K562 (cell line): ENCODE measurements at regions not wholly inside any gene's neighbourhood (a gene's known extent, or its start where the extent isn't known, plus 50 kb on each side); places are given as distances from the start of the nearest gene placed in this dataset.

ENCODE experiments used
- ATAC-seq: fragments of 200-7000 bp; cut with Tn5 transposase; 3 replicates; pipeline ENCODE4 v1.9.1; 2020; ENCODE audit warnings: moderate library complexity
- BruUV-seq: library from RNA; stranded (reverse); fragments of 400-500 nt; replicated peaks from 2 replicates; lab custom pipeline; 2021; lab: Mats Ljungman, UMichigan
- CTCF ChIA-PET: fragments of 300-600 bp; formaldehyde crosslinking; extraction: SDS; loops from one replicate; lab custom pipeline; 2021; ENCODE audit warnings: low intra/inter-chr PET ratio; lab: Yijun Ruan, JAX
- POLR2A ChIA-PET: fragments of 300-600, 350-650 bp; sonication (Branson Sonifier 250); formaldehyde crosslinking; extraction: SDS; loops from one replicate; lab custom pipeline; 2021; ENCODE audit warnings: antibody characterized with exemption, inconsistent platforms; lab: Yijun Ruan, JAX
- DNase-seq, 4 experiments: peaks; one replicate each; pipeline versions ENCODE4 v3.0.0 to v3.0.0-alpha.2; 2011 to 2018; ENCODE audit warnings: low spot score in 3 of 4, mixed read lengths in 3 of 4; ENCODE audit errors: extremely low read depth in 1 of 4
- FAIRE-seq: peaks from 2 replicates; lab custom pipeline; 2011; peaks lifted over from hg19 to GRCh38; lab: Jason Lieb, UNC
- H2AFZ ChIP-seq: 2 replicates; pipeline ENCODE4 v1.6.0; 2011; ENCODE audit warnings: low read depth, low read length, control low read depth, inconsistent platforms
- H3K27ac ChIP-seq: fragments of 200-600 bp; 3 replicates; pipeline ENCODE4 v1.8.0; 2011; ENCODE audit warnings: low read depth, mild to moderate bottlenecking, control low read depth, inconsistent platforms, low read length, moderate library complexity, mixed read lengths; ENCODE audit errors: extremely low read depth
- H3K27me3 ChIP-seq, 2 experiments: fragments of 300-600 bp in 1 of 2; 2 replicates in 1 of 2; 3 replicates in 1 of 2; pipeline versions ENCODE4 v1.6.0 to v1.8.0; 2011; ENCODE audit warnings: inconsistent platforms in 2 of 2, low read length in 2 of 2, mild to moderate bottlenecking in 1 of 2, mixed read lengths in 1 of 2, moderate library complexity in 1 of 2; ENCODE audit not compliant: control insufficient read depth in 2 of 2, insufficient read depth in 2 of 2
- H3K36me3 ChIP-seq: fragments of 300-600 bp; 3 replicates; pipeline ENCODE4 v1.8.0; 2011; ENCODE audit warnings: mild to moderate bottlenecking, low read length, inconsistent platforms; ENCODE audit not compliant: control insufficient read depth, insufficient read depth
- H3K4me1 ChIP-seq, 2 experiments: fragments of 200-600 bp in 1 of 2; replicated peaks in 1 of 2; 2 replicates in 1 of 2; 3 replicates in 1 of 2; pipeline versions ENCODE4 v1.5.1 to v1.8.0; 2011; ENCODE audit warnings: inconsistent platforms in 2 of 2, low read length in 2 of 2, mild to moderate bottlenecking in 1 of 2, mixed read lengths in 1 of 2, moderate library complexity in 1 of 2; ENCODE audit not compliant: control insufficient read depth in 2 of 2, insufficient read depth in 2 of 2
- H3K4me2 ChIP-seq: 2 replicates; pipeline ENCODE4 v1.6.1; 2011; ENCODE audit warnings: low read length, control low read depth, inconsistent platforms, mixed read lengths; ENCODE audit not compliant: insufficient read depth
- H3K4me3 ChIP-seq: fragments of 200-600 bp; sonication (generic), shearing (Covaris generic); 2 replicates; pipeline ENCODE4 v1.5.1; 2016; ENCODE audit warnings: control low read depth, inconsistent platforms
- H3K79me2 ChIP-seq: fragments of 200-600 bp; 3 replicates; pipeline ENCODE4 v1.8.0; 2011; ENCODE audit warnings: low read length, inconsistent platforms; ENCODE audit not compliant: control insufficient read depth, insufficient read depth
- H3K9ac ChIP-seq, 2 experiments: 2 replicates each; pipeline versions ENCODE4 v1.6.0 to v1.6.1; 2011; ENCODE audit warnings: low read depth in 2 of 2, low read length in 2 of 2, control low read depth in 1 of 2, inconsistent platforms in 1 of 2, mild to moderate bottlenecking in 1 of 2, mixed read lengths in 1 of 2; ENCODE audit not compliant: insufficient read depth in 1 of 2
- H3K9me1 ChIP-seq: one replicate; pipeline ENCODE4 v1.6.0; 2011; ENCODE audit warnings: inconsistent platforms, mild to moderate bottlenecking, low read length, moderate library complexity; ENCODE audit not compliant: control insufficient read depth, insufficient read depth
- H3K9me3 ChIP-seq: replicated peaks from 2 replicates; pipeline ENCODE4 v1.5.1; 2011; ENCODE audit warnings: low read depth, low read length, inconsistent platforms; ENCODE audit not compliant: control insufficient read depth, insufficient read depth
- H4K20me1 ChIP-seq: replicated peaks from 2 replicates; pipeline ENCODE4 v1.6.1; 2011; ENCODE audit warnings: low read length, inconsistent platforms, mixed read lengths; ENCODE audit not compliant: control insufficient read depth, insufficient read depth
- CBFB ChIP-seq: sonication (generic); formaldehyde crosslinking; IDR thresholded peaks from 2 replicates; pipeline ENCODE4 v1.4.0; 2020; ENCODE audit warnings: mild to moderate bottlenecking, missing genetic modification reagents
- HINFP ChIP-seq: fragments of 450-650 bp; conservative IDR thresholded peaks from 2 replicates; pipeline ENCODE4 v1.6.1; 2016; ENCODE audit warnings: missing genetic modification characterization, low read depth, mild to moderate bottlenecking, control low read depth, missing compliant biosample characterization
- KAT7 ChIP-seq: sonication (generic); formaldehyde crosslinking; IDR thresholded peaks from 2 replicates; pipeline ENCODE4 v1.8.0; 2022; ENCODE audit warnings: missing genetic modification reagents, mild to moderate bottlenecking, borderline replicate concordance
- MXI1 ChIP-seq: IDR thresholded peaks from 2 replicates; pipeline ENCODE4 v1.6.1; 2011; ENCODE audit warnings: low read depth, mild to moderate bottlenecking, improper control_type of control experiment, low read length
- WGBS: fragments of 100-300 bp; shearing (Covaris generic); methylation state at CpG from one replicate; pipeline ENCODE4 v1.1.6; 2016; ENCODE audit warnings: low coverage, mixed read lengths; ENCODE audit not compliant: insufficient coverage; ENCODE audit errors: missing lambda C conversion rate; 5-methylcytosine and 5-hydroxymethylcytosine counted together
- in situ Hi-C: fragments of 300-500 bp; cut with MboI; formaldehyde crosslinking; loops from 4 replicates; pipeline ENCODE4 v1.15.0; 2018; ENCODE audit warnings: inconsistent platforms, mixed read lengths
- intact Hi-C: fragments of 100-400 bp; cut with micrococcal nuclease; formaldehyde crosslinking; loops from 2 replicates; pipeline ENCODE4 v1.14.2; 2022
- TF ChIP-seq, protein P1 (sequence below): fragments of 250-450 bp; sonication (Bioruptor Pico); IDR thresholded peaks from 2 replicates; pipeline ENCODE4 v1.4.0; 2020

DNA sequence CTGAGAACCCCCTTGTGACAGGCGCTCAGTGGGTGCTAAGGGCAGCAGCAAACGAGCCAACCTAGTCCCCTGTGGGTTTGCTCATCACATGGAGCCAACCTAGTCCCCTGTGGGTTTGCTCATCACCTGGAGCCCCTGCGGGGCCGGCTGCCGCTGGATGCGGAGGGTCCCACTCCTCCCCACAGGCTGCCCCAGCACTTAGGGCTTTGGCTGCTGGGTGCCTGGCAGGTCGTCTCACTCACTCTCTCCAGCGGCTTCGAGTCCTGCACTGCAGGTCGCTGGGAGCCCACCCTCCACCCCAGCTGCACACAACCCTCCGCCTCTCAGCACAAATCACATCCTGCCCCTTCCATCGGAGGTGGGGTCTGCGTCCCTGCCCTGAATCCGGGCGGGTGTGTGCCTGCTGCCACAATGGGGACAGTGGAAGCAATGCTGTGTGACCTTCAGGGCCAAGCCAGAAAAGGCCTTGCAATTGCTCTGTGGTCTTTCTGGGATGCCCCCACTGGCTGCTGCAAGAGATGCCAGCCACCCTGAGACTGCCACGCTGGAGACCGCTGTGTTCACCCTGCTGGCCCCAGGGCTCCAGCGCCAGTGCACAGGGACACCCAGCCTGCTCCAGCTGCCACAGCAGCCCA lies 248.1 kb upstream of the SALL3 start:
- Histone ChIP-seq H3K4me2 (no peak overlapping the region), H3K27ac (no peak overlapping the region), H3K9me3 (no peaks in the 10 kb centered on the region), H3K4me3 (no peak overlapping the region), H4K20me1 (no peaks in the 10 kb centered on the region), H3K79me2 (no peaks in the 10 kb centered on the region), H2AFZ (no peak overlapping the region), H3K27me3 (peaks cover 0 to 45% of the 10 kb centered on the region in 2 experiments; a peak in 3 of 5 replicates), H3K4me1 (no peaks in the 10 kb centered on the region), H3K9me1 (no peaks in the 10 kb centered on the region), H3K9ac (no peak overlapping the region), H3K36me3 (no peaks in the 10 kb centered on the region)
- intact Hi-C loops, result no loop called here
- FAIRE-seq (no peak), ATAC-seq (no peak), DNase-seq (no peak)
- ChIA-PET CTCF (no interaction called here), POLR2A (no interaction called here)
- in situ Hi-C loops, result no loop called here
- BruUV-seq, result no TSS peak
- 0% methylated on average over 5 of the region's 18 CpGs for WGBS
- no peak for TF ChIP-seq KAT7 (CRISPR knock-in tag)
- TF ChIP-seq CBFB (CRISPR knock-in tag), result no peak
- TF ChIP-seq HINFP (tag), result no peak
- TF ChIP-seq, protein P1, sequence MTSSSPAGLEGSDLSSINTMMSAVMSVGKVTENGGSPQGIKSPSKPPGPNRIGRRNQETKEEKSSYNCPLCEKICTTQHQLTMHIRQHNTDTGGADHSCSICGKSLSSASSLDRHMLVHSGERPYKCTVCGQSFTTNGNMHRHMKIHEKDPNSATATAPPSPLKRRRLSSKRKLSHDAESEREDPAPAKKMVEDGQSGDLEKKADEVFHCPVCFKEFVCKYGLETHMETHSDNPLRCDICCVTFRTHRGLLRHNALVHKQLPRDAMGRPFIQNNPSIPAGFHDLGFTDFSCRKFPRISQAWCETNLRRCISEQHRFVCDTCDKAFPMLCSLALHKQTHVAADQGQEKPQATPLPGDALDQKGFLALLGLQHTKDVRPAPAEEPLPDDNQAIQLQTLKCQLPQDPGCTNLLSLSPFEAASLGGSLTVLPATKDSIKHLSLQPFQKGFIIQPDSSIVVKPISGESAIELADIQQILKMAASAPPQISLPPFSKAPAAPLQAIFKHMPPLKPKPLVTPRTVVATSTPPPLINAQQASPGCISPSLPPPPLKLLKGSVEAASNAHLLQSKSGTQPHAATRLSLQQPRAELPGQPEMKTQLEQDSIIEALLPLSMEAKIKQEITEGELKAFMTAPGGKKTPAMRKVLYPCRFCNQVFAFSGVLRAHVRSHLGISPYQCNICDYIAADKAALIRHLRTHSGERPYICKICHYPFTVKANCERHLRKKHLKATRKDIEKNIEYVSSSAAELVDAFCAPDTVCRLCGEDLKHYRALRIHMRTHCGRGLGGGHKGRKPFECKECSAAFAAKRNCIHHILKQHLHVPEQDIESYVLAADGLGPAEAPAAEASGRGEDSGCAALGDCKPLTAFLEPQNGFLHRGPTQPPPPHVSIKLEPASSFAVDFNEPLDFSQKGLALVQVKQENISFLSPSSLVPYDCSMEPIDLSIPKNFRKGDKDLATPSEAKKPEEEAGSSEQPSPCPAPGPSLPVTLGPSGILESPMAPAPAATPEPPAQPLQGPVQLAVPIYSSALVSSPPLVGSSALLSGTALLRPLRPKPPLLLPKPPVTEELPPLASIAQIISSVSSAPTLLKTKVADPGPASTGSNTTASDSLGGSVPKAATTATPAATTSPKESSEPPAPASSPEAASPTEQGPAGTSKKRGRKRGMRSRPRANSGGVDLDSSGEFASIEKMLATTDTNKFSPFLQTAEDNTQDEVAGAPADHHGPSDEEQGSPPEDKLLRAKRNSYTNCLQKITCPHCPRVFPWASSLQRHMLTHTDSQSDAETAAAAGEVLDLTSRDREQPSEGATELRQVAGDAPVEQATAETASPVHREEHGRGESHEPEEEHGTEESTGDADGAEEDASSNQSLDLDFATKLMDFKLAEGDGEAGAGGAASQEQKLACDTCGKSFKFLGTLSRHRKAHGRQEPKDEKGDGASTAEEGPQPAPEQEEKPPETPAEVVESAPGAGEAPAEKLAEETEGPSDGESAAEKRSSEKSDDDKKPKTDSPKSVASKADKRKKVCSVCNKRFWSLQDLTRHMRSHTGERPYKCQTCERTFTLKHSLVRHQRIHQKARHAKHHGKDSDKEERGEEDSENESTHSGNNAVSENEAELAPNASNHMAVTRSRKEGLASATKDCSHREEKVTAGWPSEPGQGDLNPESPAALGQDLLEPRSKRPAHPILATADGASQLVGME (CRISPR knock-in tag), result no peak
- no peak for TF ChIP-seq MXI1
